GM23338 (cell line): ENCODE measurements at regions not wholly inside any gene's neighbourhood (a gene's known extent, or its start where the extent isn't known, plus 50 kb on each side); places are given as distances from the start of the nearest gene placed in this dataset.

Source experiments
- ATAC-seq: fragments of 200-7000 bp; cut with Tn5 transposase; 3 replicates; pipeline ENCODE4 v1.9.1; 2020
- DNase-seq: peaks from one replicate; pipeline ENCODE4 v3.0.0-alpha.2; 2015; ENCODE audit warnings: low spot score
- H2AFZ ChIP-seq: fragments of 200-600 bp; sonication (generic); 2 replicates; pipeline ENCODE4 v1.8.0; 2016; ENCODE audit warnings: antibody characterized with exemption, mild to moderate bottlenecking, moderate library complexity
- H3F3A ChIP-seq: fragments of 200-600 bp; sonication (generic); replicated peaks from 2 replicates; pipeline ENCODE4 v1.8.0; 2017; ENCODE audit warnings: antibody characterized with exemption, mixed run types, low read depth
- H3K27ac ChIP-seq: fragments of 200-600 bp; sonication (generic); 2 replicates; pipeline ENCODE4 v1.6.1; 2016; ENCODE audit warnings: low read depth
- H3K27me3 ChIP-seq: fragments of 200-600 bp; sonication (generic); 2 replicates; pipeline ENCODE4 v1.8.0; 2016; ENCODE audit warnings: mild to moderate bottlenecking, mixed run types, moderate library complexity; ENCODE audit not compliant: insufficient read depth
- H3K36me3 ChIP-seq: fragments of 200-600 bp; sonication (generic); 2 replicates; pipeline ENCODE4 v1.8.0; 2016; ENCODE audit warnings: mild to moderate bottlenecking; ENCODE audit not compliant: insufficient read depth
- H3K4me1 ChIP-seq: fragments of 200-600 bp; sonication (generic); 2 replicates; pipeline ENCODE4 v1.8.0; 2016; ENCODE audit warnings: mild to moderate bottlenecking, moderate library complexity; ENCODE audit not compliant: insufficient read depth
- H3K4me2 ChIP-seq: fragments of 200-600 bp; sonication (generic); 2 replicates; pipeline ENCODE4 v1.7.1; 2017; ENCODE audit warnings: mixed run types
- H3K4me3 ChIP-seq: fragments of 200-600 bp; sonication (generic); 2 replicates; pipeline ENCODE4 v1.6.1; 2016; ENCODE audit warnings: mixed run types
- H3K79me2 ChIP-seq: fragments of 200-600 bp; sonication (generic); replicated peaks from 2 replicates; pipeline ENCODE4 v1.8.0; 2017; ENCODE audit warnings: mild to moderate bottlenecking; ENCODE audit not compliant: insufficient read depth
- H3K9me2 ChIP-seq: fragments of 200-600 bp; sonication (generic); 2 replicates; pipeline ENCODE4 v1.8.0; 2017; ENCODE audit not compliant: insufficient read depth
- H4K20me1 ChIP-seq: fragments of 200-600 bp; sonication (generic); replicated peaks from 2 replicates; pipeline ENCODE4 v1.8.0; 2017; ENCODE audit warnings: mild to moderate bottlenecking; ENCODE audit not compliant: insufficient read depth
- H3K27ac Mint-ChIP-seq: 2 replicates; pipeline ENCODE4 v1.8.0; 2020; ENCODE audit warnings: inconsistent platforms, mild to moderate bottlenecking, moderate library complexity, mixed read lengths
- H3K27me3 Mint-ChIP-seq: 3 replicates; pipeline ENCODE4 v1.8.0; 2022; ENCODE audit warnings: low read depth, mild to moderate bottlenecking, moderate library complexity, mixed read lengths, inconsistent platforms; ENCODE audit not compliant: insufficient read depth, poor library complexity
- H3K36me3 Mint-ChIP-seq: 3 replicates; pipeline ENCODE4 v1.8.0; 2021; ENCODE audit warnings: low read depth, mild to moderate bottlenecking, inconsistent platforms, moderate library complexity, mixed read lengths
- H3K4me1 Mint-ChIP-seq: 3 replicates; pipeline ENCODE4 v1.8.0; 2020; ENCODE audit warnings: mild to moderate bottlenecking, inconsistent platforms, mixed read lengths
- H3K4me3 Mint-ChIP-seq: 3 replicates; pipeline ENCODE4 v1.8.0; 2021; ENCODE audit warnings: moderate library complexity, mild to moderate bottlenecking, inconsistent platforms, mixed read lengths
- H3K9me3 Mint-ChIP-seq: 3 replicates; pipeline ENCODE4 v1.8.0; 2020; ENCODE audit warnings: moderate library complexity, mild to moderate bottlenecking, inconsistent platforms, mixed read lengths
- EZH2 ChIP-seq: fragments of 200-600 bp; sonication (generic); IDR thresholded peaks from one replicate; pipeline ENCODE4 v1.8.0; 2017; ENCODE audit warnings: antibody characterized with exemption, mild to moderate bottlenecking, low read depth; ENCODE audit not compliant: unreplicated experiment
- EZH2phosphoT487 ChIP-seq: fragments of 200-600 bp; sonication (generic); IDR thresholded peaks from one replicate; pipeline ENCODE4 v1.8.1; 2018; ENCODE audit warnings: antibody characterized with exemption; ENCODE audit not compliant: unreplicated experiment
- JUNB ChIP-seq: IDR thresholded peaks from one replicate; pipeline ENCODE4 v1.6.1; 2016; ENCODE audit warnings: antibody characterized with exemption; ENCODE audit not compliant: unreplicated experiment
- NANOG ChIP-seq: IDR thresholded peaks from 2 replicates; pipeline ENCODE4 v1.6.1; 2016; ENCODE audit warnings: antibody characterized with exemption, borderline replicate concordance
- STAT1 ChIP-seq: IDR thresholded peaks from one replicate; pipeline ENCODE4 v1.6.1; 2016; ENCODE audit warnings: antibody characterized with exemption; ENCODE audit not compliant: unreplicated experiment
- ZNF114 ChIP-seq: fragments of 250-450 bp; sonication (Bioruptor Pico); IDR thresholded peaks from 2 replicates; pipeline ENCODE4 v1.5.0; 2020; ENCODE audit warnings: mild to moderate bottlenecking, moderate library complexity
- ZNF331 ChIP-seq: fragments of 250-450 bp; sonication (Bioruptor Pico); IDR thresholded peaks from 2 replicates; pipeline ENCODE4 v1.5.0; 2020; ENCODE audit warnings: low read depth, mild to moderate bottlenecking, moderate library complexity
- TF ChIP-seq, protein P1 (sequence below): fragments of 250-450 bp; sonication (Bioruptor Pico); IDR thresholded peaks from 2 replicates; pipeline ENCODE4 v1.5.0; 2020; ENCODE audit warnings: mild to moderate bottlenecking, moderate library complexity
- TF ChIP-seq, protein P2 (sequence below): IDR thresholded peaks from 2 replicates; pipeline ENCODE4 v1.6.1; 2016; ENCODE audit warnings: antibody characterized with exemption

DNA sequence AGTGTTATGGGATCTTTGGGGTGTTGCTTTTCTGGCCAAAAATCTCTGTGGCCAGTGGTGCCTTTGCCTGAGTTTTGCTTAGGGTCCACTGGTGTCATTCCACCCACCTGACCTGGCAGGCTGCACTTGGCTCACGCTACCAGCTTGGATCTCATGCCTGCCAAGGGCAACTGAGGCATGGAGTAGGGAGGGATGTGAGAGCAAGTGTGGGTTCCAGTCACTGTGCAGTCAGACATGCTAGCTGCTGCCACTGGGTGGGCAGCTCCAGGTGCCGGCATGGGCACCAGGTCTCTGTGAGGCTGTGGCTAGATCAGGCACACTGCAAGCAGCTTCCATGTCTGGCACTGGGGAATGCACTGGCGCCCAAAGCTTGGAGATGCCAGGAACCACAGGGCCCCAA is 424.1 kb downstream of the PRR32 start (continued):
- TF ChIP-seq NANOG (no peak), EZH2 (no peak)

DNA sequence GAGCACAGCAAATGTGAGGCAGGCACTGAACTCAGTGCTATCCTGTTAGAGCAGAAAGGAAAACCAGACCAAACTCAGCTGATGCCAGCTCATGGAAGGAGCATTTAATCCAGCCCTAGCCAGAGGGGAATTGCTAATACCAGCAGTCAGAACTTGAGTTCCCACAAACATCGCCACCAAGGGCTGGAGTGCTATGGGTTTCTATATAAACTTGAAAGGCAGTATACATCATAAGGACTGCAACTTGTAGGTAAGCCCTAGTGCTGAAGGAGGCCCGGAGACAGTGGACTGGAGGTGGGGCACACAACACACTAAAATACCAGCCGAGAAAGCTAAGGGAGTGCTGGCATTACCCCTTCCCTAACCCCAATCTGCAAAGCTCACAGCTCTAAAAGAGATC is 440.2 kb downstream of the PRR32 start:
- TF ChIP-seq ZNF331 (no peak), STAT1 (no peak), JUNB (no peak), EZH2phosphoT487 (no peak), ZNF114 (no peak)
- TF ChIP-seq, protein P1, sequence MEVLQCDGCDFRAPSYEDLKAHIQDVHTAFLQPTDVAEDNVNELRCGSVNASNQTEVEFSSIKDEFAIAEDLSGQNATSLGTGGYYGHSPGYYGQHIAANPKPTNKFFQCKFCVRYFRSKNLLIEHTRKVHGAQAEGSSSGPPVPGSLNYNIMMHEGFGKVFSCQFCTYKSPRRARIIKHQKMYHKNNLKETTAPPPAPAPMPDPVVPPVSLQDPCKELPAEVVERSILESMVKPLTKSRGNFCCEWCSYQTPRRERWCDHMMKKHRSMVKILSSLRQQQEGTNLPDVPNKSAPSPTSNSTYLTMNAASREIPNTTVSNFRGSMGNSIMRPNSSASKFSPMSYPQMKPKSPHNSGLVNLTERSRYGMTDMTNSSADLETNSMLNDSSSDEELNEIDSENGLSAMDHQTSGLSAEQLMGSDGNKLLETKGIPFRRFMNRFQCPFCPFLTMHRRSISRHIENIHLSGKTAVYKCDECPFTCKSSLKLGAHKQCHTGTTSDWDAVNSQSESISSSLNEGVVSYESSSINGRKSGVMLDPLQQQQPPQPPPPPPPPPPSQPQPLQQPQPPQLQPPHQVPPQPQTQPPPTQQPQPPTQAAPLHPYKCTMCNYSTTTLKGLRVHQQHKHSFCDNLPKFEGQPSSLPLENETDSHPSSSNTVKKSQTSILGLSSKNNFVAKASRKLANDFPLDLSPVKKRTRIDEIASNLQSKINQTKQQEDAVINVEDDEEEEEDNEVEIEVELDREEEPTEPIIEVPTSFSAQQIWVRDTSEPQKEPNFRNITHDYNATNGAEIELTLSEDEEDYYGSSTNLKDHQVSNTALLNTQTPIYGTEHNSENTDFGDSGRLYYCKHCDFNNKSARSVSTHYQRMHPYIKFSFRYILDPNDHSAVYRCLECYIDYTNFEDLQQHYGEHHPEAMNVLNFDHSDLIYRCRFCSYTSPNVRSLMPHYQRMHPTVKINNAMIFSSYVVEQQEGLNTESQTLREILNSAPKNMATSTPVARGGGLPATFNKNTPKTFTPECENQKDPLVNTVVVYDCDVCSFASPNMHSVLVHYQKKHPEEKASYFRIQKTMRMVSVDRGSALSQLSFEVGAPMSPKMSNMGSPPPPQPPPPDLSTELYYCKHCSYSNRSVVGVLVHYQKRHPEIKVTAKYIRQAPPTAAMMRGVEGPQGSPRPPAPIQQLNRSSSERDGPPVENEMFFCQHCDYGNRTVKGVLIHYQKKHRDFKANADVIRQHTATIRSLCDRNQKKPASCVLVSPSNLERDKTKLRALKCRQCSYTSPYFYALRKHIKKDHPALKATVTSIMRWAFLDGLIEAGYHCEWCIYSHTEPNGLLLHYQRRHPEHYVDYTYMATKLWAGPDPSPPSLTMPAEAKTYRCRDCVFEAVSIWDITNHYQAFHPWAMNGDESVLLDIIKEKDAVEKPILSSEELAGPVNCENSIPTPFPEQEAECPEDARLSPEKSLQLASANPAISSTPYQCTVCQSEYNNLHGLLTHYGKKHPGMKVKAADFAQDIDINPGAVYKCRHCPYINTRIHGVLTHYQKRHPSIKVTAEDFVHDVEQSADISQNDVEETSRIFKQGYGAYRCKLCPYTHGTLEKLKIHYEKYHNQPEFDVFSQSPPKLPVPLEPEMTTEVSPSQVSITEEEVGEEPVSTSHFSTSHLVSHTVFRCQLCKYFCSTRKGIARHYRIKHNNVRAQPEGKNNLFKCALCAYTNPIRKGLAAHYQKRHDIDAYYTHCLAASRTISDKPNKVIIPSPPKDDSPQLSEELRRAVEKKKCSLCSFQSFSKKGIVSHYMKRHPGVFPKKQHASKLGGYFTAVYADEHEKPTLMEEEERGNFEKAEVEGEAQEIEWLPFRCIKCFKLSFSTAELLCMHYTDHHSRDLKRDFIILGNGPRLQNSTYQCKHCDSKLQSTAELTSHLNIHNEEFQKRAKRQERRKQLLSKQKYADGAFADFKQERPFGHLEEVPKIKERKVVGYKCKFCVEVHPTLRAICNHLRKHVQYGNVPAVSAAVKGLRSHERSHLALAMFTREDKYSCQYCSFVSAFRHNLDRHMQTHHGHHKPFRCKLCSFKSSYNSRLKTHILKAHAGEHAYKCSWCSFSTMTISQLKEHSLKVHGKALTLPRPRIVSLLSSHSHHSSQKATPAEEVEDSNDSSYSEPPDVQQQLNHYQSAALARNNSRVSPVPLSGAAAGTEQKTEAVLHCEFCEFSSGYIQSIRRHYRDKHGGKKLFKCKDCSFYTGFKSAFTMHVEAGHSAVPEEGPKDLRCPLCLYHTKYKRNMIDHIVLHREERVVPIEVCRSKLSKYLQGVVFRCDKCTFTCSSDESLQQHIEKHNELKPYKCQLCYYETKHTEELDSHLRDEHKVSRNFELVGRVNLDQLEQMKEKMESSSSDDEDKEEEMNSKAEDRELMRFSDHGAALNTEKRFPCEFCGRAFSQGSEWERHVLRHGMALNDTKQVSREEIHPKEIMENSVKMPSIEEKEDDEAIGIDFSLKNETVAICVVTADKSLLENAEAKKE (CRISPR knock-in tag) = no peak
- TF ChIP-seq, protein P2, sequence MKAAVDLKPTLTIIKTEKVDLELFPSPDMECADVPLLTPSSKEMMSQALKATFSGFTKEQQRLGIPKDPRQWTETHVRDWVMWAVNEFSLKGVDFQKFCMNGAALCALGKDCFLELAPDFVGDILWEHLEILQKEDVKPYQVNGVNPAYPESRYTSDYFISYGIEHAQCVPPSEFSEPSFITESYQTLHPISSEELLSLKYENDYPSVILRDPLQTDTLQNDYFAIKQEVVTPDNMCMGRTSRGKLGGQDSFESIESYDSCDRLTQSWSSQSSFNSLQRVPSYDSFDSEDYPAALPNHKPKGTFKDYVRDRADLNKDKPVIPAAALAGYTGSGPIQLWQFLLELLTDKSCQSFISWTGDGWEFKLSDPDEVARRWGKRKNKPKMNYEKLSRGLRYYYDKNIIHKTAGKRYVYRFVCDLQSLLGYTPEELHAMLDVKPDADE = no peak
- H3K9me2 ChIP-seq = no peaks in the 10 kb centered on the region
- H3K27me3 ChIP-seq = no peaks in the 10 kb centered on the region
- no peaks in the 10 kb centered on the region for H3K27me3 Mint-ChIP-seq
- H3K4me3 Mint-ChIP-seq = no peak overlapping the region
- no peaks in the 10 kb centered on the region for H4K20me1 ChIP-seq
- no peak overlapping the region for H2AFZ ChIP-seq
- no peak overlapping the region for H3K27ac Mint-ChIP-seq
- H3K79me2 ChIP-seq = no peaks in the 10 kb centered on the region
- H3K9me3 Mint-ChIP-seq = no peaks in the 10 kb centered on the region
- no peak for DNase-seq
- H3K36me3 Mint-ChIP-seq = no peaks in the 10 kb centered on the region; the same call in 2 of the 3 replicates
- H3F3A ChIP-seq = no peaks in the 10 kb centered on the region
- no peaks in the 10 kb centered on the region for H3K4me1 ChIP-seq
- no peak for ATAC-seq
- no peaks in the 10 kb centered on the region for H3K36me3 ChIP-seq
- no peak overlapping the region for H3K4me2 ChIP-seq
- no peak overlapping the region for H3K4me3 ChIP-seq
- no peak overlapping the region for H3K27ac ChIP-seq
- no peaks in the 10 kb centered on the region for H3K4me1 Mint-ChIP-seq
